IPS-20b (cell line): ENCODE measurements at regions not wholly inside any gene's neighbourhood (a gene's known extent, or its start where the extent isn't known, plus 50 kb on each side); places are given as distances from the start of the nearest gene placed in this dataset.
A peak's percentile ranks its signal among the peaks of the same experiment; 100 is the strongest.
"Not testable (repeated sequence)": the region's sequence is repeated elsewhere in the genome, so short reads cannot be mapped to it uniquely, and the experiment has no call there.

Experiments
- H3K27ac ChIP-seq: one replicate; pipeline ENCODE4 v1.5.1; 2013; ENCODE audit warnings: low read length
- H3K27me3 ChIP-seq: 2 replicates; pipeline ENCODE4 v1.6.1; 2013; ENCODE audit warnings: mild to moderate bottlenecking, low read length, inconsistent platforms; ENCODE audit not compliant: insufficient read depth
- H3K36me3 ChIP-seq: 2 replicates; pipeline ENCODE4 v1.6.1; 2013; ENCODE audit warnings: low read depth, mild to moderate bottlenecking, inconsistent platforms, low read length, moderate library complexity; ENCODE audit not compliant: insufficient read depth
- H3K4me1 ChIP-seq: 2 replicates; pipeline ENCODE4 v1.6.1; 2013; ENCODE audit warnings: mild to moderate bottlenecking, control low read depth, inconsistent platforms, low read length, moderate library complexity; ENCODE audit not compliant: insufficient read depth
- H3K4me3 ChIP-seq: 2 replicates; pipeline ENCODE4 v1.5.1; 2013; ENCODE audit warnings: mild to moderate bottlenecking, low read length, inconsistent platforms
- H3K9ac ChIP-seq: 2 replicates; pipeline ENCODE4 v1.6.1; 2013; ENCODE audit warnings: low read depth, mild to moderate bottlenecking, inconsistent platforms, low read length, moderate library complexity
- H3K9me3 ChIP-seq: 2 replicates; pipeline ENCODE4 v1.6.1; 2013; ENCODE audit warnings: mild to moderate bottlenecking, low read depth, low read length, inconsistent platforms; ENCODE audit not compliant: insufficient read depth

DNA sequence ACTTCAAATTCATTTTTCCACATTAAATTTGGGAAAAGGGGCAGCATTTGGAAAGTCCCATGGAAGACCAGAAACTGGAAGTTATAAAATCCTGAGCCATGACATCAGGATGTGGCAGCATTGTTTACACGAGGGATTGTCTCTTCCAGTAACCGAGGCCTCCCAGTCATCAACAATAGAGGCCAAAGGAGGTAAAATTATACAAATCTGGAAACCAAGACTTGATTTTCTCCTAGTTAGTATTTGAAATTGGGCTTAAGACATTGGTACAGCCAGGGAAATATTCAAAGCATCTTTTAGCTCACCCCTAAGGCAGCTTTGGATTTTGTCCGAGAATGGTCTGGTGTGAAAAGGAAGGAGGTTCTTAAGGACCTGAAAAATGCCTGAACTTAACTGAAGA, 251.6 kb upstream of the FOXF1 start:
- Histone ChIP-seq H3K4me3 (no peak overlapping the region), H3K27me3 (no peaks in the 10 kb centered on the region), H3K9me3 (peaks cover 4% of the 10 kb centered on the region; the same call in 1 of the 2 replicates), H3K9ac (no peak overlapping the region), H3K27ac (no peak overlapping the region), H3K36me3 (no peaks in the 10 kb centered on the region), H3K4me1 (no peaks in the 10 kb centered on the region)

DNA sequence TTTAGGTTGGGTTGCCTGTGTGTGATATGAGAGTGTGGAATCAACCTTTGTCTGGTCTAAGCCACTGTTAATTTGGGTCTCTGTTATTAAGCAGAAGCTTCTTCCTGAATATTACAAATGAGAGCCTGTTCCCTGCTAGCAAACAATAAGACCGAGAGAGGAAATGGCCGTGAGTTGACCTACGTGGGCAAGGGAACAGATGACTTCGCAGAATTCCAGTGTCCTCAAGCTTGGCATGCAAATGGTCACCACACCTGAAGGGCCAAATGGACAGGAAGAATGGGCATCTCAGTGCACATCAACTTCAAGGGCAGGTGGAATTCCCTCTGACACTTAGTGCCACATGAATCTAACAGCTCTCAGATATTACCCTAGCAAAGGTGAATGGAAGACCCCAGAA, 250.8 kb upstream of the FOXF1 start:
- H3K9ac ChIP-seq = no peak overlapping the region
- no peak overlapping the region for H3K27ac ChIP-seq
- H3K36me3 ChIP-seq = no peaks in the 10 kb centered on the region
- H3K4me3 ChIP-seq = no peak overlapping the region
- H3K9me3 ChIP-seq = peaks cover 4% of the 10 kb centered on the region; the same call in 1 of the 2 replicates
- no peaks in the 10 kb centered on the region for H3K27me3 ChIP-seq
- H3K4me1 ChIP-seq = no peaks in the 10 kb centered on the region

DNA sequence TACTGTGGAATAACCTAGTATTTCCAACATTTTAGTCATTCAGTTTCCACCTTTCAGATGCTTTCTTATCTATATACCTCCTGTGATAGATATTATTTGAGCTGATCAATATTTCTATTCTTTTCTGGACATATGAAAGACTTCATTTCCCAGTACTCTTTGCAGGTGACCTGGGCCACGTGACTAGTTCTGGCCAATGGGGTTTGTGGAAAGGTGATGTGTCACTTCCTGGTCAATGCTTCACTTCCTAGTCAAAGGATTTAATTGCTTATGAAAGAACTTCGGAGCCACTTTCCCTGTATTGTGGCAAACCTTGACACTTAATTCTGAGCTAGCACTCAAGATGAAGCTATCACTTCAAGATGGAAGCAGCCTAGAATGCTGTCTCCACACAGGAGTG, 248.9 kb upstream of the FOXF1 start:
- no peaks in the 10 kb centered on the region for H3K4me1 ChIP-seq
- no peak overlapping the region for H3K27ac ChIP-seq
- no peaks in the 10 kb centered on the region for H3K36me3 ChIP-seq
- H3K4me3 ChIP-seq = no peak overlapping the region
- H3K9me3 ChIP-seq = peaks cover 4% of the 10 kb centered on the region; the same call in 1 of the 2 replicates
- no peaks in the 10 kb centered on the region for H3K27me3 ChIP-seq
- no peak overlapping the region for H3K9ac ChIP-seq

GRCh38 chr16:86267657-86268056, 242.7 kb upstream of the FOXF1 start:
- not testable (repeated sequence) for H3K27me3 ChIP-seq, H3K27ac ChIP-seq, H3K4me1 ChIP-seq, H3K9me3 ChIP-seq, H3K36me3 ChIP-seq, H3K4me3 ChIP-seq, H3K9ac ChIP-seq

GRCh38 chr16:86270696-86271095, 239.6 kb upstream of the FOXF1 start:
- Histone ChIP-seq H3K27me3 (peaks cover 11% of the 10 kb centered on the region), H3K9me3 (no peaks in the 10 kb centered on the region), H3K9ac (no peak overlapping the region), H3K4me3 (no peak overlapping the region), H3K36me3 (no peaks in the 10 kb centered on the region), H3K4me1 (no peaks in the 10 kb centered on the region), H3K27ac (no peak overlapping the region)

- Histone ChIP-seq H3K36me3 (no peaks in the 10 kb centered on the region), H3K9ac (no peak overlapping the region), H3K4me3 (no peak overlapping the region)
These were observed 237.6 kb upstream of the FOXF1 start for GRCh38 chr16:86272744-86273143.

DNA sequence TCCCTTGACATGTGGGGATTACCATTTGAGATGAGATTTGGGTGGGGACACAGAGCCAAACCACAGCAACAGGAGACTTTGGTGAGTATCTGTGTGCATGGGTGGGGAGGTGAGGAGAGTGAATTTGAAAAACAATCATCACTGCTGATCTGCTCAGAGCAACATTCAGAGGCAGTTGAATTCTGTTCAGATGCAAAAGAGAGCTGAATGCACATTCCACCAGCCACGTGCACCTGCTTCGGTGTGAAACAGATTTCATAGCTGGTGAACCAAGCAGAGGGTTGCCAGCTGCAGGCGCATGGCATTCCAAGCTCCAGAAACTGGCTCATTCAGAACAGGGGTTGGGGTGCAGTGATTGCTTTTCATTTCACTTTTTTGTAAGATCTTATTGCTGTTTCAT, 233.1 kb upstream of the FOXF1 start:
- Histone ChIP-seq H3K4me1 (peaks cover 11% of the 10 kb centered on the region), H3K4me3 (no peak overlapping the region), H3K9ac (no peak overlapping the region), H3K27me3 (peaks cover 29% of the 10 kb centered on the region), H3K9me3 (no peaks in the 10 kb centered on the region), H3K27ac (no peak overlapping the region), H3K36me3 (no peaks in the 10 kb centered on the region)

More at GRCh38 chr16:86272744-86273143, 237.6 kb upstream of the FOXF1 start:
- peaks cover 18% of the 10 kb centered on the region for H3K27me3 ChIP-seq
- H3K4me1 ChIP-seq = peaks cover 8% of the 10 kb centered on the region
- no peak overlapping the region for H3K27ac ChIP-seq
- H3K9me3 ChIP-seq = no peaks in the 10 kb centered on the region

DNA sequence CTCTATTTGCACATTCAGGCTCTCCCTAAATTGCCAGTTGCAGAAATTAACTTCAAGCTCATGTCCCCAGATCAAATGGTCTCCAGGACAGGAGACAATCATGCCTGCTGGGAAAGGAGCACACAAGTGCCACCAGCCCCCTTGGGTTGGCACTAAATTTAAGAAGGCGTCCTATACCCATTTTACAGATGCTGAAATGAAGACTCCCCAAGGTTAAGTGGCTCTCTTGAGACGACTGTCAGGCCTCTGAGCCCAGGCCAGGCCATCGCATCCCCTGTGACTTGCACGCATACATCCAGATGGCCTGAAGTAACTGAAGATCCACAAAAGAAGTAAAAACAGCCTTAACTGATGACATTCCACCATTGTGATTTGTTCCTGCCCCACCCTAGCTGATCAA, 232.5 kb upstream of the FOXF1 start:
- H3K27ac ChIP-seq = not testable (repeated sequence)
- peaks cover 36% of the 10 kb centered on the region for H3K27me3 ChIP-seq

GRCh38 chr16:86281421-86281820, 228.9 kb upstream of the FOXF1 start:
- Histone ChIP-seq H3K36me3 (no peaks in the 10 kb centered on the region), H3K4me3 (no peak overlapping the region), H3K27ac (no peak overlapping the region), H3K9me3 (no peaks in the 10 kb centered on the region), H3K9ac (no peak overlapping the region), H3K27me3 (peaks cover 65% of the 10 kb centered on the region), H3K4me1 (peaks cover 24% of the 10 kb centered on the region)

More for the DNA sequence above, 232.5 kb upstream of the FOXF1 start:
- not testable (repeated sequence) for H3K36me3 ChIP-seq, H3K9ac ChIP-seq, H3K4me3 ChIP-seq, H3K9me3 ChIP-seq
- H3K4me1 ChIP-seq = peaks cover 11% of the 10 kb centered on the region

DNA sequence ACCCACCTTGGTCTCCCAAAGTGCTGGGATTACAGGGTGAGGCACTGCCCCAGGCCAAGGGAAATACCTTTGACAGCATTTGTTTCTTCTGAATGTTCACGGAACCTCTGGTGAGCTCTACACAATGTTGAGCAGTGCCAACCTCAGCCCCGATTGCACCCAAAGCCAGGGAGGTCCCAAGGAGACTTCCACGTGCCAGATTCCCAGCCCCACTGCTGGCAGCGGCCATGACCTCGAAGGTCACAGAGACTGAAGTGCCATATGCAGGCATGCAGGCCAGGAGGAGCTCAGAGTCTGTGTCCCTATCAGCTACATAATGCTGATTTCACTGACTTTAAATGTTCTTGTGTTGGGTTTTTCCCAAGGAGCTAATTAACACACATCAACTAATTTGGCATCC, 226.4 kb upstream of the FOXF1 start:
- Histone ChIP-seq H3K4me3 (no peak overlapping the region), H3K9ac (no peak overlapping the region), H3K36me3 (no peaks in the 10 kb centered on the region), H3K9me3 (no peaks in the 10 kb centered on the region), H3K27me3 (peaks cover 77% of the 10 kb centered on the region), H3K27ac (no peak overlapping the region), H3K4me1 (peaks cover 20% of the 10 kb centered on the region; the same call in 1 of the 2 replicates)

GRCh38 chr16:86285421-86285820, 224.9 kb upstream of the FOXF1 start:
- Histone ChIP-seq H3K36me3 (no peaks in the 10 kb centered on the region), H3K4me1 (peaks cover 20% of the 10 kb centered on the region; the same call in 1 of the 2 replicates), H3K9ac (no peak overlapping the region), H3K27me3 (peaks cover 92% of the 10 kb centered on the region), H3K4me3 (peak overlapping the region; percentile 64; the same call in 1 of the 2 replicates), H3K27ac (no peak overlapping the region), H3K9me3 (no peaks in the 10 kb centered on the region)

- no peaks in the 10 kb centered on the region for H3K36me3 ChIP-seq
- H3K4me3 ChIP-seq = peak overlapping the region; percentile 64
- H3K27me3 ChIP-seq = peaks cover 98% of the 10 kb centered on the region
- H3K27ac ChIP-seq = no peak overlapping the region
- no peak overlapping the region for H3K9ac ChIP-seq
- H3K4me1 ChIP-seq = peaks cover 20% of the 10 kb centered on the region; the same call in 1 of the 2 replicates
- H3K9me3 ChIP-seq = no peaks in the 10 kb centered on the region
These were observed 224.1 kb upstream of the FOXF1 start for GRCh38 chr16:86285938-86286921.
